IMR-90 (cell line): ENCODE measurements at regions not wholly inside any gene's neighbourhood (a gene's known extent, or its start where the extent isn't known, plus 50 kb on each side); places are given as distances from the start of the nearest gene placed in this dataset.

Experiments used
- ATAC-seq: fragments of 200-7000 bp; cut with Tn5 transposase; 2 replicates; pipeline ENCODE4 v1.9.1; 2020; ENCODE audit warnings: low read depth, mild to moderate bottlenecking, moderate library complexity
- BruUV-seq: library from RNA; stranded (reverse); fragments of 400-500 nt; replicated peaks from 2 replicates; lab custom pipeline; 2021; lab: Mats Ljungman, UMichigan
- CTCF ChIA-PET: fragments of 300-600 bp; formaldehyde crosslinking; extraction: SDS; loops from one replicate; lab custom pipeline; 2021; ENCODE audit warnings: antibody characterized with exemption; lab: Yijun Ruan, JAX
- POLR2A ChIA-PET: fragments of 300-600 bp; sonication (Branson Sonifier 250); formaldehyde crosslinking; loops from one replicate; lab custom pipeline; 2022; ENCODE audit warnings: antibody characterized with exemption; ENCODE audit not compliant: unreplicated experiment; lab: Charles Lee
- DNase-seq: peaks from one replicate; pipeline ENCODE4 v3.0.0; 2013
- H2AFZ ChIP-seq: replicated peaks from 2 replicates; pipeline ENCODE3; 2013; ENCODE audit warnings: low read length, mild to moderate bottlenecking; ENCODE audit not compliant: poor library complexity
- H2AK5ac ChIP-seq: 2 replicates; pipeline ENCODE4 v1.6.1; 2013; ENCODE audit warnings: low read depth, low read length, inconsistent platforms
- H2AK9ac ChIP-seq: replicated peaks from 2 replicates; pipeline ENCODE3; 2013; ENCODE audit warnings: mild to moderate bottlenecking, low read depth, low read length, moderate library complexity; ENCODE audit not compliant: poor library complexity
- H2BK120ac ChIP-seq: 2 replicates; pipeline ENCODE4 v1.6.1; 2013; ENCODE audit warnings: low read depth, low read length, inconsistent platforms
- H2BK15ac ChIP-seq: 3 replicates; pipeline ENCODE4 v1.6.1; 2013; ENCODE audit warnings: low read depth, low read length, inconsistent platforms
- H2BK20ac ChIP-seq: 2 replicates; pipeline ENCODE4 v1.6.1; 2013; ENCODE audit warnings: low read depth, mild to moderate bottlenecking, inconsistent platforms, low read length, moderate library complexity
- H2BK5ac ChIP-seq: 2 replicates; pipeline ENCODE4 v1.6.1; 2013; ENCODE audit warnings: mild to moderate bottlenecking, low read depth, low read length, inconsistent platforms; ENCODE audit not compliant: poor library complexity, severe bottlenecking
- H3K14ac ChIP-seq: replicated peaks from 2 replicates; pipeline ENCODE4 v1.6.1; 2013; ENCODE audit warnings: low read depth, low read length, inconsistent platforms
- H3K18ac ChIP-seq: 2 replicates; pipeline ENCODE4 v1.6.1; 2013; ENCODE audit warnings: low read depth, low read length, control low read depth
- H3K23ac ChIP-seq: 2 replicates; pipeline ENCODE4 v1.6.1; 2013; ENCODE audit warnings: low read depth, low read length, inconsistent platforms
- H3K27ac ChIP-seq: 2 replicates; pipeline ENCODE4 v1.5.1; 2013; ENCODE audit warnings: mild to moderate bottlenecking, control low read depth, low read length; ENCODE audit not compliant: insufficient read depth
- H3K27me3 ChIP-seq: 2 replicates; pipeline ENCODE4 v1.6.1; 2013; ENCODE audit warnings: low read length; ENCODE audit not compliant: control insufficient read depth, insufficient read depth
- H3K36me3 ChIP-seq: 2 replicates; pipeline ENCODE4 v1.6.1; 2013; ENCODE audit warnings: low read length, mixed read lengths; ENCODE audit not compliant: control insufficient read depth, insufficient read depth
- H3K4ac ChIP-seq: 2 replicates; pipeline ENCODE4 v1.6.1; 2013; ENCODE audit warnings: low read depth, low read length, inconsistent platforms
- H3K4me1 ChIP-seq: 2 replicates; pipeline ENCODE4 v1.6.1; 2013; ENCODE audit warnings: low read length, mixed read lengths; ENCODE audit not compliant: control insufficient read depth, insufficient read depth
- H3K4me2 ChIP-seq: 2 replicates; pipeline ENCODE4 v1.6.1; 2013; ENCODE audit warnings: low read depth, mild to moderate bottlenecking, control low read depth, low read length, moderate library complexity
- H3K4me3 ChIP-seq: 2 replicates; pipeline ENCODE4 v1.5.1; 2013; ENCODE audit warnings: low read depth, mild to moderate bottlenecking, control low read depth, low read length, moderate library complexity; ENCODE audit not compliant: insufficient read depth
- H3K56ac ChIP-seq: 2 replicates; pipeline ENCODE4 v1.6.1; 2013; ENCODE audit warnings: low read length, inconsistent platforms; ENCODE audit not compliant: insufficient read depth; ENCODE audit errors: extremely low read depth
- H3K79me1 ChIP-seq, 2 experiments: 2 replicates each; pipeline ENCODE4 v1.6.1; 2013; ENCODE audit warnings: low read length in 2 of 2, inconsistent platforms in 1 of 2, low read depth in 1 of 2
- H3K9ac ChIP-seq: 2 replicates; pipeline ENCODE4 v1.6.1; 2013; ENCODE audit warnings: low read depth, low read length, control low read depth
- H3K9me1 ChIP-seq: 2 replicates; pipeline ENCODE4 v1.6.1; 2013; ENCODE audit warnings: low read length, inconsistent platforms; ENCODE audit not compliant: insufficient read depth
- H3K9me3 ChIP-seq: 2 replicates; pipeline ENCODE4 v1.6.1; 2013; ENCODE audit warnings: low read length; ENCODE audit not compliant: control insufficient read depth, insufficient read depth
- H4K20me1 ChIP-seq: 2 replicates; pipeline ENCODE4 v1.6.1; 2013; ENCODE audit warnings: low read length, inconsistent platforms; ENCODE audit not compliant: insufficient read depth
- H4K5ac ChIP-seq: 2 replicates; pipeline ENCODE4 v1.6.1; 2013; ENCODE audit warnings: mild to moderate bottlenecking, low read depth, low read length, control low read depth
- H4K8ac ChIP-seq, 2 experiments: 2 replicates each; pipeline ENCODE4 v1.6.1; 2013; ENCODE audit warnings: low read depth in 2 of 2, low read length in 2 of 2, control low read depth in 1 of 2, inconsistent platforms in 1 of 2
- H4K91ac ChIP-seq: 2 replicates; pipeline ENCODE4 v1.6.1; 2013; ENCODE audit warnings: low read depth, low read length, inconsistent platforms; ENCODE audit not compliant: insufficient read depth
- FOS ChIP-seq: fragments of 150-350 bp; IDR thresholded peaks from 2 replicates; pipeline ENCODE4 v1.6.1; 2016; ENCODE audit warnings: low read depth, low read length
- MXI1 ChIP-seq: IDR thresholded peaks from 2 replicates; pipeline ENCODE4 v1.6.1; 2012; ENCODE audit warnings: low read depth, mild to moderate bottlenecking, low read length, moderate library complexity, borderline replicate concordance
- WGBS, 2 experiments: methylation state at CpG; one replicate each; pipeline versions ENCODE4 v1.1.5 to v1.1.7; 2013; ENCODE audit warnings: missing lambda C conversion rate in 2 of 2; ENCODE audit not compliant: insufficient read length in 1 of 2; ENCODE audit errors: extremely low coverage in 2 of 2; 5-methylcytosine and 5-hydroxymethylcytosine counted together
- dilution Hi-C: fragments of 300-500 bp; cut with HindIII; formaldehyde crosslinking; loops from one replicate; pipeline ENCODE4 v1.14.3; 2018; ENCODE audit warnings: low sequenced_read_pairs; ENCODE audit not compliant: unreplicated experiment
- in situ Hi-C: fragments of 300-500 bp; cut with MboI; formaldehyde crosslinking; loops from 3 replicates; pipeline ENCODE4 v1.14.3; 2019; ENCODE audit warnings: low sequenced_read_pairs, inconsistent platforms, mixed read lengths
- intact Hi-C: fragments of 100-400 bp; cut with micrococcal nuclease; formaldehyde crosslinking; loops from 2 replicates; pipeline ENCODE4 v1.10.0; 2022
- TF ChIP-seq, protein P1 (sequence below): conservative IDR thresholded peaks from 2 replicates; pipeline ENCODE4 v1.5.1; 2012; ENCODE audit warnings: mild to moderate bottlenecking, low read depth, low read length, improper control_type of control experiment

DNA sequence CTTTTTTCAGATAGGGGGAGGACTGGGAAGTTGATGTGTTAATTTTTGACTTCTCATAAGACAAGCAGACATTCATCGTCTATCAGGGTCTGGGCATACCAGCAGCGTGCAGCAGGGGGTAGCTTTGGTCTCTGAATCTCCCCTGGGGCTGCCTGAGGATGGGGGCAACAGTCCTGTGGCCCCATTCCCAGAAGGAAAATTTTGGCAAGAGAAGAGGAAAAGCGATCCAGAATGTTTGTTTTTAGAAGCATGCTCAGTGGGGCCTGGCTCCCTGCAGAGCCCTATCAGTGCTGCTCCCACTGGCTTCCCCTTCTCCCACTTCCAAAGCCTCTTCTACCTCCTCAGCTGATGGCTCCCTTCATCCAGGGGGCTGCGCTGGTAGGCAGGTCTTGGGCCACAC lies 194.8 kb upstream of the IL12B start:
- H3K4ac ChIP-seq, result no peak overlapping the region
- H2AK5ac ChIP-seq, result no peak overlapping the region
- no peak overlapping the region; the same call in 1 of the 2 replicates for H3K4me2 ChIP-seq
- no peak overlapping the region for H3K14ac ChIP-seq
- H3K18ac ChIP-seq, result no peak overlapping the region
- no peak overlapping the region for H3K23ac ChIP-seq
- no peaks in the 10 kb centered on the region for H3K9me1 ChIP-seq
- H2AFZ ChIP-seq, result no peak overlapping the region
- H3K9ac ChIP-seq, result no peak overlapping the region
- no TSS peak for BruUV-seq
- peaks cover 2% of the 10 kb centered on the region; the same call in 1 of the 2 replicates for H3K4me1 ChIP-seq
- ChIA-PET POLR2A (no interaction called here), CTCF (interaction anchor here (1.1 kb wide), 1 partner anchor 9 kb away, joined by 3 read pairs; no protein-coding TSS in a partner anchor)
- H3K79me1 ChIP-seq, result no peaks in the 10 kb centered on the region
- no CpG with 5 or more reads among the region's 4 CpGs for WGBS, 2 experiments
- H2BK20ac ChIP-seq, result no peak overlapping the region
- TF ChIP-seq MXI1 (no peak), FOS (no peak)
- TF ChIP-seq, protein P1, sequence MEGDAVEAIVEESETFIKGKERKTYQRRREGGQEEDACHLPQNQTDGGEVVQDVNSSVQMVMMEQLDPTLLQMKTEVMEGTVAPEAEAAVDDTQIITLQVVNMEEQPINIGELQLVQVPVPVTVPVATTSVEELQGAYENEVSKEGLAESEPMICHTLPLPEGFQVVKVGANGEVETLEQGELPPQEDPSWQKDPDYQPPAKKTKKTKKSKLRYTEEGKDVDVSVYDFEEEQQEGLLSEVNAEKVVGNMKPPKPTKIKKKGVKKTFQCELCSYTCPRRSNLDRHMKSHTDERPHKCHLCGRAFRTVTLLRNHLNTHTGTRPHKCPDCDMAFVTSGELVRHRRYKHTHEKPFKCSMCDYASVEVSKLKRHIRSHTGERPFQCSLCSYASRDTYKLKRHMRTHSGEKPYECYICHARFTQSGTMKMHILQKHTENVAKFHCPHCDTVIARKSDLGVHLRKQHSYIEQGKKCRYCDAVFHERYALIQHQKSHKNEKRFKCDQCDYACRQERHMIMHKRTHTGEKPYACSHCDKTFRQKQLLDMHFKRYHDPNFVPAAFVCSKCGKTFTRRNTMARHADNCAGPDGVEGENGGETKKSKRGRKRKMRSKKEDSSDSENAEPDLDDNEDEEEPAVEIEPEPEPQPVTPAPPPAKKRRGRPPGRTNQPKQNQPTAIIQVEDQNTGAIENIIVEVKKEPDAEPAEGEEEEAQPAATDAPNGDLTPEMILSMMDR, result 0 out of 2 replicates have a peak, but pooled peaks have one; percentile 15
- no peak overlapping the region for H4K8ac ChIP-seq
- ATAC-seq, result peak; percentile 74
- H4K5ac ChIP-seq, result no peak overlapping the region; the same call in 1 of the 2 replicates
- H3K36me3 ChIP-seq, result no peaks in the 10 kb centered on the region
- H3K56ac ChIP-seq, result no peak overlapping the region
- H2BK15ac ChIP-seq, result no peak overlapping the region
- no peaks in the 10 kb centered on the region for H4K20me1 ChIP-seq
- H2BK5ac ChIP-seq, result no peak overlapping the region
- H3K27me3 ChIP-seq, result peaks cover 3% of the 10 kb centered on the region
- in situ Hi-C loops (no loop called here), intact Hi-C loops (no loop called here), dilution Hi-C loops (no loop called here)
- no peak overlapping the region for H3K27ac ChIP-seq
- H3K9me3 ChIP-seq, result peaks cover 4% of the 10 kb centered on the region; the same call in 1 of the 2 replicates
- H3K4me3 ChIP-seq, result no peak overlapping the region
- DNase-seq, result no peak
- H2AK9ac ChIP-seq, result no peak overlapping the region
- no peak overlapping the region for H2BK120ac ChIP-seq
- no peak overlapping the region for H4K91ac ChIP-seq
